Activated CD4-positive, alpha-beta T cell treated with anti-CD3 and anti-CD28 coated beads, Interleukin-2, Interleukin-4, amounts not matched to agents 100 ng/mL and 50 ng/mL, durations not matched to agents 16 hours and 8 hours (primary cell): ENCODE measurements at regions not wholly inside any gene's neighbourhood (a gene's known extent, or its start where the extent isn't known, plus 50 kb on each side); places are given as distances from the start of the nearest gene placed in this dataset.
"Not testable (repeated sequence)": the region's sequence is repeated elsewhere in the genome, so short reads cannot be mapped to it uniquely, and the experiment has no call there.

Source experiments
- DNase-seq: peaks from one replicate; pipeline ENCODE4 v3.0.0-alpha.2; 2020; ENCODE audit warnings: low spot score

GRCh38 chr5:166195981-166196380, 2095.5 kb upstream of the WWC1 start:
- no peak for DNase-seq

DNA sequence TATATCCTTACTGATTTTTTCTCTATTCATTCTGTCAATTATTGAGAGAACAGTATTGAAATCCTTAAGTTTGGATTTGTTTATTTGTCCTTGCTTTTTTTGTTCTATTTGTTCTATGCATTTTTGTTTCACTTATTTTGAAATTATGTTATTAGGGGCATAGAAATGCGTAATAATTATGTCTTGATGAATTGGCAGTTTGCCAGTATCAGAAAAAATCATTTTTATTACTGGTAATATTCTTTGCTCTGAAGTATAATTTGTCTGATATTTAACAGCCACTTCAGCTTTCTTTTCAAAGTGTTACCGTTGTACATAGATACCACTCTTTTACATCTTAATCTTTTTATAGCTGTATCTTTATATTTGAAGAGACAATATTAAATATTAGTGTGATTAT, 2090.9 kb upstream of the WWC1 start:
- DNase-seq, result no peak

DNA sequence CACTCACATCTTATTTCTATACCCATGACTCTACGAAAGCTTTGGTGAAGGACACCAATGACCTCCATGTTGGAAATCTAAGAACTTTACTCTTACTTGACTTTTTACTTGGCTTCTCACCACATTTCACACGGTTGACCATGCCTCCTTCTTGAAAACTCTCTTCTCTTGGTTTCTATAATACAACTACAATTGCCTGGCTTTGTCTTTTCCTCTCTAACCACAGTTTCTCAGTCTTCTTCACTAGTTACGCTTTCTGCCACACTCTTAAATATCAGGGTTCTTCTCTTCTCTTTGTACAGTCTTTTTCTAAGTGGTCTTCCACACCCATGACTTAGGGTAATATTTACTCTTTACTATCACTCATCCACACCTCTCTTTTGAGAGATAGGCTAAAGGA, 2079.8 kb upstream of the WWC1 start:
- DNase-seq, result no peak

DNA sequence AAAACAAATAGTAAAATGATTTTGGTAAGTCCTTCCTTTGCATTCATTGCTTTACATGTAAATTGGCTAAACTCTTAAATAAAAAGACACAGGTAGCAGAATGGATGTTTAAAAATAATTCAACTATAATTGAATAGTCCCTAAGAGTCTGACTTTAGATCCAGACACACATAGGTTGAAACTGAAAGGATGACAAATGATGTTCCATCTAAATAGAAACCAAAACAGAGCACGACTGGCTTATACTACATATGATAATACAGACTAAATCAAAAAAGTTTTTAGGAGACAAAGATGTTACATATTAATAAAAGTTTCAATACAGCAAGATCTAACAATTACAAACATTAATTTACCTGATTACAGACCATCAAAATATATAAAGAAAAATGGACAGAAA, 2055.1 kb upstream of the WWC1 start:
- DNase-seq, result no peak

DNA sequence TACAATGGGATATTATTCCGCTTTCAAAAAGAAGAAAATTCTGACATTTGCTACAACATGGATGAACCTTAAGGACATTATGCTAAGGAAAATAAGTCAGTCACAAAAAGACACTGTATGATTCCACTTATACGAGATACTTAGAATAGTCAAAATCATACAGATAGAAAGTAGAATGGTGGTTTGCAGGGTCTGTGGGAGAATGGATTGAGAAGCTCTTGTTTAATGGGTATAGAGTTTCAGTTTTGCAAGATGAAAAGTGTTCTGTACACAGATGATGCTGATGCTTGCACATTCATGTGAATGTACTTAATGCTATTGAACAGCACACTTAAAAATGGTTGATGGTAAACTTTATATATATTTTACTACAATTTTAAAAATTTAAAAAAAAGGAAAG, 2050.7 kb upstream of the WWC1 start:
- DNase-seq, result no peak

GRCh38 chr5:166245556-166245955, 2045.9 kb upstream of the WWC1 start:
- DNase-seq, result no peak

DNA sequence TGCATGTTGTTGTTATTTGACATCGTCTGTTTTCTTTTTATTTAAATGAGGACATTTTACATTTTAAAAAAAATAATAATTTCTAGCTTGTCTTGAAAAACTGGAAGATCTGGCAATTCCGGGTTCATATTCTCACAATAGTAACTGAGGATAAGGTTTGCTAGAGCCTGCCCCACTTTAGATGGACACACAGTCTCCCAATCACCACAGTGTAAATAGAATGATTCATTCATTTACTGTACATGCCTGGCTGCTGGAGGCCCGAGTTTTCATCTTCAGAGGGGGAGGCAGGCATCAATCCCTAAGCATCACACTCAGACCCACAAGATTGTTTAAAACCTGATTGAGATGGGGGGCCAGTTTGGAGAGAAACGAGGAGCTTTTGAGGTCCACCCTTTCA, 2039.7 kb upstream of the WWC1 start:
- no peak for DNase-seq

GRCh38 chr5:166257661-166258060, 2033.8 kb upstream of the WWC1 start:
- DNase-seq, result no peak

DNA sequence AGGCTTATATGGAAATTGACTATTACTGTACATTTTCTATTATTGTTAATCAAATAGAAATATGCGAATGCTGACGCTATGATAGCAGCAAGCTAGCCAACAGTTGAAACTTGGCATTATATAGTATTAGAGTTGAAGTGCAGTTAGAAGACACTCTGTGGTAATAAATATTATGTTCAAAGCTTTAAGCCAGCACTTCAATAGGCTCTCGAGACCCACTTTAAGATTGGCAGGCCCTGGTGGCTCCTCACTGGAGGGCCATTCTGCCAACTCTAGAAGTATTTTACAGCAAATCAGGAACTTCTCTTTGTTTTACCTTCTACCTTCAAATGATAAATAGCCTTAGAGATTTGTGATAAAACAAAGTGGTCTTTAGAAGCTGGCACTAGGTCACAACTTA, 2029.0 kb upstream of the WWC1 start:
- no peak for DNase-seq

DNA sequence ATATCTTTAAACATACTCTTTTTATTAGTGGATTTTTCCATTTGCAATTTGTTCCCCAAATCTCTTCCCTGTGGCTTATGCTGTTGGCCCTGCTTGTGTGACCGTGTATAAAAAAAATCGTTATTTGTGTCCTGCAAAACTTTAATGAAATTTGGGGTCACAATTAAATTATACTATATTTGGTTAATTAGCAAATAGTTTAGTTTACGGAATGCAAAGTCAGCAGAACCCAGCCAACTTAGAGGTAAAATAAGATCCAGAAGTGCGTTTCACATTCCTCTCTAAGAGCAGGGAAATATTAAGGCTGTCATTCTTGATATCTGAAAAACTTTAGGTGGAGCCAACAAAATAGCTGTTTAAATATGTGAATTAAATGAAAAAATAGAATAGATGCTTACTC, 2023.5 kb upstream of the WWC1 start:
- no peak for DNase-seq

DNA sequence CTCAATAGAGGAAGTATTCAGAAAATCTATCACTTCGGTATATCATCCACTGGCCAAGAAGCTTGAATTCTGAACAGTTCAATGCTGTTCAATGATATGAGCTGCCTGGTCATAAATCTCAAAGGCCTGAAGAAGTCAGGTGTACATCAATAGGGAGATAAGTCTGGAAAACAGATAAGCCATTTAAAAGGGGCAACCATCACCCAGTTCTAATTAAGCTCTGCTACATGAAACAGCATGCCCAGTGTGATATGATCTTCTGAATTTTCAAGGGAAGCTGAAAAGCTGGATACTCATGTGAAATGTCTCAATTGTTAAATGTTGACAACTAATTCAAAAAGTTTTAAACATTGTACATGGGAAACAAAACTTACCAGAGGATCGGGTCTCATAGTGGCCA, 2020.7 kb upstream of the WWC1 start:
- no peak for DNase-seq

- no peak for DNase-seq
Observed at GRCh38 chr5:166276006-166276405, 2015.4 kb upstream of the WWC1 start.

DNA sequence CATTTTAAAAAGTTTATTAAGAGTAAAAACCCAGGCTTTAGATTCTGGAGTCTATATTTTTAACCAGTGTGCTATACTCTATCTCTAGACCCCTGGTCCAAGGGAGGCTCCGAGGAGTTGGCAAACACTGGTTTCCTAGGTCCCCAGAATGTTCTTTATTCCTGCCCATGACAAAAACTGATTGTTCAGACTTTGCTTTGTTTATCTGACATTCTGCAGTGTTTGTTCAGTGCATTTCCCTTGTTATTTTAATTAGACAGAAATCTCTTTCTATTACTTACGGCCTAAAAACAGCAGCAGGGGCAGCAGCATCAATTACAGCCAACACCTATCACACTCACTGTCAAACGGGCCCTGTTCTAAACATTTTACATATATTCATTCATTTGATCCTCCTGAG, 2011.6 kb upstream of the WWC1 start:
- no peak for DNase-seq

- no peak for DNase-seq
Observed at GRCh38 chr5:166281433-166281832, 2010.0 kb upstream of the WWC1 start.

GRCh38 chr5:166282939-166283338, 2008.5 kb upstream of the WWC1 start:
- DNase-seq, result no peak

- no peak for DNase-seq
Observed at GRCh38 chr5:166285361-166285760, 2006.1 kb upstream of the WWC1 start.

- DNase-seq, result no peak
Observed at GRCh38 chr5:166286832-166287231, 2004.6 kb upstream of the WWC1 start.

GRCh38 chr5:166287866-166288265, 2003.6 kb upstream of the WWC1 start:
- no peak for DNase-seq

GRCh38 chr5:166291800-166292199, 1999.6 kb upstream of the WWC1 start:
- DNase-seq, result not testable (repeated sequence)

- no peak for DNase-seq
Observed at GRCh38 chr5:166293892-166294291, 1997.6 kb upstream of the WWC1 start.

GRCh38 chr5:166302166-166302565, 1989.3 kb upstream of the WWC1 start:
- no peak for DNase-seq

GRCh38 chr5:166317425-166317824, 1974.0 kb upstream of the WWC1 start:
- no peak for DNase-seq

- no peak for DNase-seq
Observed at GRCh38 chr5:166320920-166321480, 1970.4 kb upstream of the WWC1 start.

- no peak for DNase-seq
Observed at GRCh38 chr5:166324372-166324771, 1967.1 kb upstream of the WWC1 start.
